GM23338 (cell line): ENCODE measurements at regions not wholly inside any gene's neighbourhood (a gene's known extent, or its start where the extent isn't known, plus 50 kb on each side); places are given as distances from the start of the nearest gene placed in this dataset.

Experiments
- ATAC-seq: fragments of 200-7000 bp; cut with Tn5 transposase; 3 replicates; pipeline ENCODE4 v1.9.1; 2020
- DNase-seq: peaks from one replicate; pipeline ENCODE4 v3.0.0-alpha.2; 2015; ENCODE audit warnings: low spot score
- H2AFZ ChIP-seq: fragments of 200-600 bp; sonication (generic); 2 replicates; pipeline ENCODE4 v1.8.0; 2016; ENCODE audit warnings: antibody characterized with exemption, mild to moderate bottlenecking, moderate library complexity
- H3F3A ChIP-seq: fragments of 200-600 bp; sonication (generic); replicated peaks from 2 replicates; pipeline ENCODE4 v1.8.0; 2017; ENCODE audit warnings: antibody characterized with exemption, mixed run types, low read depth
- H3K27ac ChIP-seq: fragments of 200-600 bp; sonication (generic); 2 replicates; pipeline ENCODE4 v1.6.1; 2016; ENCODE audit warnings: low read depth
- H3K27me3 ChIP-seq: fragments of 200-600 bp; sonication (generic); 2 replicates; pipeline ENCODE4 v1.8.0; 2016; ENCODE audit warnings: mild to moderate bottlenecking, mixed run types, moderate library complexity; ENCODE audit not compliant: insufficient read depth
- H3K36me3 ChIP-seq: fragments of 200-600 bp; sonication (generic); 2 replicates; pipeline ENCODE4 v1.8.0; 2016; ENCODE audit warnings: mild to moderate bottlenecking; ENCODE audit not compliant: insufficient read depth
- H3K4me1 ChIP-seq: fragments of 200-600 bp; sonication (generic); 2 replicates; pipeline ENCODE4 v1.8.0; 2016; ENCODE audit warnings: mild to moderate bottlenecking, moderate library complexity; ENCODE audit not compliant: insufficient read depth
- H3K4me2 ChIP-seq: fragments of 200-600 bp; sonication (generic); 2 replicates; pipeline ENCODE4 v1.7.1; 2017; ENCODE audit warnings: mixed run types
- H3K4me3 ChIP-seq: fragments of 200-600 bp; sonication (generic); 2 replicates; pipeline ENCODE4 v1.6.1; 2016; ENCODE audit warnings: mixed run types
- H3K79me2 ChIP-seq: fragments of 200-600 bp; sonication (generic); replicated peaks from 2 replicates; pipeline ENCODE4 v1.8.0; 2017; ENCODE audit warnings: mild to moderate bottlenecking; ENCODE audit not compliant: insufficient read depth
- H3K9me2 ChIP-seq: fragments of 200-600 bp; sonication (generic); 2 replicates; pipeline ENCODE4 v1.8.0; 2017; ENCODE audit not compliant: insufficient read depth
- H4K20me1 ChIP-seq: fragments of 200-600 bp; sonication (generic); replicated peaks from 2 replicates; pipeline ENCODE4 v1.8.0; 2017; ENCODE audit warnings: mild to moderate bottlenecking; ENCODE audit not compliant: insufficient read depth
- H3K27ac Mint-ChIP-seq: 2 replicates; pipeline ENCODE4 v1.8.0; 2020; ENCODE audit warnings: inconsistent platforms, mild to moderate bottlenecking, moderate library complexity, mixed read lengths
- H3K27me3 Mint-ChIP-seq: 3 replicates; pipeline ENCODE4 v1.8.0; 2022; ENCODE audit warnings: low read depth, mild to moderate bottlenecking, moderate library complexity, mixed read lengths, inconsistent platforms; ENCODE audit not compliant: insufficient read depth, poor library complexity
- H3K36me3 Mint-ChIP-seq: 3 replicates; pipeline ENCODE4 v1.8.0; 2021; ENCODE audit warnings: low read depth, mild to moderate bottlenecking, inconsistent platforms, moderate library complexity, mixed read lengths
- H3K4me1 Mint-ChIP-seq: 3 replicates; pipeline ENCODE4 v1.8.0; 2020; ENCODE audit warnings: mild to moderate bottlenecking, inconsistent platforms, mixed read lengths
- H3K4me3 Mint-ChIP-seq: 3 replicates; pipeline ENCODE4 v1.8.0; 2021; ENCODE audit warnings: moderate library complexity, mild to moderate bottlenecking, inconsistent platforms, mixed read lengths
- H3K9me3 Mint-ChIP-seq: 3 replicates; pipeline ENCODE4 v1.8.0; 2020; ENCODE audit warnings: moderate library complexity, mild to moderate bottlenecking, inconsistent platforms, mixed read lengths
- CREB1 ChIP-seq: fragments of 250-450 bp; sonication (Bioruptor Pico); IDR thresholded peaks from 2 replicates; pipeline ENCODE4 v1.5.0; 2020; ENCODE audit warnings: low read depth, mild to moderate bottlenecking, moderate library complexity
- ETS1 ChIP-seq: IDR thresholded peaks from 2 replicates; pipeline ENCODE4 v1.6.1; 2016; ENCODE audit warnings: antibody characterized with exemption
- EZH2 ChIP-seq: fragments of 200-600 bp; sonication (generic); IDR thresholded peaks from one replicate; pipeline ENCODE4 v1.8.0; 2017; ENCODE audit warnings: antibody characterized with exemption, mild to moderate bottlenecking, low read depth; ENCODE audit not compliant: unreplicated experiment
- EZH2phosphoT487 ChIP-seq: fragments of 200-600 bp; sonication (generic); IDR thresholded peaks from one replicate; pipeline ENCODE4 v1.8.1; 2018; ENCODE audit warnings: antibody characterized with exemption; ENCODE audit not compliant: unreplicated experiment
- JUNB ChIP-seq: IDR thresholded peaks from one replicate; pipeline ENCODE4 v1.6.1; 2016; ENCODE audit warnings: antibody characterized with exemption; ENCODE audit not compliant: unreplicated experiment
- NANOG ChIP-seq: IDR thresholded peaks from 2 replicates; pipeline ENCODE4 v1.6.1; 2016; ENCODE audit warnings: antibody characterized with exemption, borderline replicate concordance
- POLR2AphosphoS5 ChIP-seq: IDR thresholded peaks from 2 replicates; pipeline ENCODE4 v1.6.1; 2016; ENCODE audit warnings: antibody characterized with exemption, low read depth
- STAT1 ChIP-seq: IDR thresholded peaks from one replicate; pipeline ENCODE4 v1.6.1; 2016; ENCODE audit warnings: antibody characterized with exemption; ENCODE audit not compliant: unreplicated experiment
- ZNF114 ChIP-seq: fragments of 250-450 bp; sonication (Bioruptor Pico); IDR thresholded peaks from 2 replicates; pipeline ENCODE4 v1.5.0; 2020; ENCODE audit warnings: mild to moderate bottlenecking, moderate library complexity
- ZNF331 ChIP-seq: fragments of 250-450 bp; sonication (Bioruptor Pico); IDR thresholded peaks from 2 replicates; pipeline ENCODE4 v1.5.0; 2020; ENCODE audit warnings: low read depth, mild to moderate bottlenecking, moderate library complexity
- TF ChIP-seq, protein P1 (sequence below): IDR thresholded peaks from one replicate; pipeline ENCODE4 v1.6.1; 2018; ENCODE audit warnings: antibody characterized with exemption; ENCODE audit not compliant: unreplicated experiment
- TF ChIP-seq, protein P2 (sequence below), 2 experiments: fragments of 200-600 bp in 1 of 2; sonication (generic) in 1 of 2; conservative IDR thresholded peaks; 2 replicates each; pipeline versions ENCODE4 v1.5.1 to v1.6.1; 2016 to 2017; ENCODE audit warnings: antibody characterized with exemption in 2 of 2, low read depth in 2 of 2, mild to moderate bottlenecking in 2 of 2, moderate library complexity in 1 of 2

DNA sequence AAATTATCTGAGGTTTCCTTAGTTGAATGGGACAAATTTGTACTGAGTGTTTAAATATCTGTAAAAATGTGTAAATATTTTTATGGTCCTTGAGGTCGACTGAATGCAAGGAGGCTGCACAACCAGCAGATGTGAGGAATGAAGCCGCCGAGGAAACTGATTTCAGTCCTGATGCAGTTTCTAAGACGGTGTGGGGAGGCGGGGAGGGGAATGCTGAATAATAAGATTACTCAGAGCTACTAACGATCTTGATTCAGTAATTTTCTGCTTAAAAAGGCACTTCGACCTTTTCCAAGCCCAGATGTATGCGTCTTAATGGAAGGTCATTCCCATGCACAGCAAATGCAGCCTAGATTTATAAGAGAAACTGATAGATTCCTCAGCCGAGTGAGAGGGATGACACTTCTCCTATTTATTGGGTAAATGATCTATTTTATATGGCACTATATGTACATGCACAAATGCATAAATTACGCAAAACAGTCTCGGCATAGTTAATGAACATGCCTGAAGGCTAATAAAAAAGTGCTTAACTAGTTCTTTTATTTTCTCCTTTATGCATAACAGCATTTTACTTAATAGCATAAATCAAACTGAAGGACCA, 167.6 kb upstream of the PITRM1 start:
- ATAC-seq: no peak
- no peak overlapping the region for H3K27ac Mint-ChIP-seq
- H3K27me3 ChIP-seq: no peaks in the 10 kb centered on the region
- H3K79me2 ChIP-seq: no peaks in the 10 kb centered on the region
- TF ChIP-seq ETS1 (no peak), EZH2 (no peak)
- no peak overlapping the region for H3K4me2 ChIP-seq
- H3K36me3 ChIP-seq: no peaks in the 10 kb centered on the region
- no peaks in the 10 kb centered on the region for H3F3A ChIP-seq
- no peak for DNase-seq
- no peaks in the 10 kb centered on the region for H3K9me2 ChIP-seq
- no peak overlapping the region for H2AFZ ChIP-seq
- no peak overlapping the region for H3K4me3 Mint-ChIP-seq
- no peak overlapping the region for H3K4me3 ChIP-seq
- H3K27me3 Mint-ChIP-seq: peaks cover 2% of the 10 kb centered on the region
- H3K4me1 ChIP-seq: no peaks in the 10 kb centered on the region
- no peaks in the 10 kb centered on the region for H3K36me3 Mint-ChIP-seq
- no peak overlapping the region for H3K27ac ChIP-seq
- H3K9me3 Mint-ChIP-seq: no peaks in the 10 kb centered on the region
- peaks cover 8% of the 10 kb centered on the region; the same call in 1 of the 3 replicates for H3K4me1 Mint-ChIP-seq
- H4K20me1 ChIP-seq: no peaks in the 10 kb centered on the region

GRCh38 chr10:3339531-3339950, 167.0 kb upstream of the PITRM1 start:
- Histone ChIP-seq H3K27me3 (no peaks in the 10 kb centered on the region), H3K4me2 (no peak overlapping the region), H3K4me3 (no peak overlapping the region), H2AFZ (0 out of 2 replicates have a peak overlapping the region, but pooled peaks have one; percentile 18), H4K20me1 (no peaks in the 10 kb centered on the region), H3F3A (no peaks in the 10 kb centered on the region), H3K4me1 (no peaks in the 10 kb centered on the region), H3K9me2 (no peaks in the 10 kb centered on the region), H3K36me3 (no peaks in the 10 kb centered on the region), H3K27ac (no peak overlapping the region), H3K79me2 (no peaks in the 10 kb centered on the region)
- no peak overlapping the region for H3K4me3 Mint-ChIP-seq
- ATAC-seq: no peak
- H3K9me3 Mint-ChIP-seq: no peaks in the 10 kb centered on the region
- H3K4me1 Mint-ChIP-seq: peaks cover 8% of the 10 kb centered on the region; the same call in 1 of the 3 replicates
- DNase-seq: no peak
- peaks cover 2% of the 10 kb centered on the region for H3K27me3 Mint-ChIP-seq
- H3K36me3 Mint-ChIP-seq: no peaks in the 10 kb centered on the region
- H3K27ac Mint-ChIP-seq: no peak overlapping the region
- TF ChIP-seq CREB1 (CRISPR knock-in tag): no peak
- TF ChIP-seq POLR2AphosphoS5: no peak
- no peak for TF ChIP-seq NANOG
- TF ChIP-seq, protein P1, sequence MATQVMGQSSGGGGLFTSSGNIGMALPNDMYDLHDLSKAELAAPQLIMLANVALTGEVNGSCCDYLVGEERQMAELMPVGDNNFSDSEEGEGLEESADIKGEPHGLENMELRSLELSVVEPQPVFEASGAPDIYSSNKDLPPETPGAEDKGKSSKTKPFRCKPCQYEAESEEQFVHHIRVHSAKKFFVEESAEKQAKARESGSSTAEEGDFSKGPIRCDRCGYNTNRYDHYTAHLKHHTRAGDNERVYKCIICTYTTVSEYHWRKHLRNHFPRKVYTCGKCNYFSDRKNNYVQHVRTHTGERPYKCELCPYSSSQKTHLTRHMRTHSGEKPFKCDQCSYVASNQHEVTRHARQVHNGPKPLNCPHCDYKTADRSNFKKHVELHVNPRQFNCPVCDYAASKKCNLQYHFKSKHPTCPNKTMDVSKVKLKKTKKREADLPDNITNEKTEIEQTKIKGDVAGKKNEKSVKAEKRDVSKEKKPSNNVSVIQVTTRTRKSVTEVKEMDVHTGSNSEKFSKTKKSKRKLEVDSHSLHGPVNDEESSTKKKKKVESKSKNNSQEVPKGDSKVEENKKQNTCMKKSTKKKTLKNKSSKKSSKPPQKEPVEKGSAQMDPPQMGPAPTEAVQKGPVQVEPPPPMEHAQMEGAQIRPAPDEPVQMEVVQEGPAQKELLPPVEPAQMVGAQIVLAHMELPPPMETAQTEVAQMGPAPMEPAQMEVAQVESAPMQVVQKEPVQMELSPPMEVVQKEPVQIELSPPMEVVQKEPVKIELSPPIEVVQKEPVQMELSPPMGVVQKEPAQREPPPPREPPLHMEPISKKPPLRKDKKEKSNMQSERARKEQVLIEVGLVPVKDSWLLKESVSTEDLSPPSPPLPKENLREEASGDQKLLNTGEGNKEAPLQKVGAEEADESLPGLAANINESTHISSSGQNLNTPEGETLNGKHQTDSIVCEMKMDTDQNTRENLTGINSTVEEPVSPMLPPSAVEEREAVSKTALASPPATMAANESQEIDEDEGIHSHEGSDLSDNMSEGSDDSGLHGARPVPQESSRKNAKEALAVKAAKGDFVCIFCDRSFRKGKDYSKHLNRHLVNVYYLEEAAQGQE: no peak
- TF ChIP-seq STAT1: no peak
- TF ChIP-seq, protein P2, sequence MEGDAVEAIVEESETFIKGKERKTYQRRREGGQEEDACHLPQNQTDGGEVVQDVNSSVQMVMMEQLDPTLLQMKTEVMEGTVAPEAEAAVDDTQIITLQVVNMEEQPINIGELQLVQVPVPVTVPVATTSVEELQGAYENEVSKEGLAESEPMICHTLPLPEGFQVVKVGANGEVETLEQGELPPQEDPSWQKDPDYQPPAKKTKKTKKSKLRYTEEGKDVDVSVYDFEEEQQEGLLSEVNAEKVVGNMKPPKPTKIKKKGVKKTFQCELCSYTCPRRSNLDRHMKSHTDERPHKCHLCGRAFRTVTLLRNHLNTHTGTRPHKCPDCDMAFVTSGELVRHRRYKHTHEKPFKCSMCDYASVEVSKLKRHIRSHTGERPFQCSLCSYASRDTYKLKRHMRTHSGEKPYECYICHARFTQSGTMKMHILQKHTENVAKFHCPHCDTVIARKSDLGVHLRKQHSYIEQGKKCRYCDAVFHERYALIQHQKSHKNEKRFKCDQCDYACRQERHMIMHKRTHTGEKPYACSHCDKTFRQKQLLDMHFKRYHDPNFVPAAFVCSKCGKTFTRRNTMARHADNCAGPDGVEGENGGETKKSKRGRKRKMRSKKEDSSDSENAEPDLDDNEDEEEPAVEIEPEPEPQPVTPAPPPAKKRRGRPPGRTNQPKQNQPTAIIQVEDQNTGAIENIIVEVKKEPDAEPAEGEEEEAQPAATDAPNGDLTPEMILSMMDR (conservative IDR thresholded peaks at IDR 0.05; ENCODE audit: low read depth in 2 of 2): no peak
- no peak for TF ChIP-seq ZNF331 (CRISPR knock-in tag)
- TF ChIP-seq ZNF114 (CRISPR knock-in tag): no peak
- no peak for TF ChIP-seq ETS1
- no peak for TF ChIP-seq EZH2
- no peak for TF ChIP-seq EZH2phosphoT487
- no peak for TF ChIP-seq JUNB
